H1 (cell line): ENCODE measurements at regions not wholly inside any gene's neighbourhood (a gene's known extent, or its start where the extent isn't known, plus 50 kb on each side); places are given as distances from the start of the nearest gene placed in this dataset.

Experiments
- CTCF ChIA-PET: fragments of 300-600 bp; sonication (Branson Sonifier 250); formaldehyde crosslinking; loops from one replicate; lab custom pipeline; 2021; ENCODE audit not compliant: partially characterized antibody; lab: Charles Lee
- POLR2A ChIA-PET: fragments of 300-600 bp; sonication (Branson Sonifier 250); formaldehyde crosslinking; loops from one replicate; lab custom pipeline; 2021; ENCODE audit warnings: inconsistent platforms; ENCODE audit not compliant: partially characterized antibody; lab: Charles Lee
- DNase-seq, 2 experiments: peaks; one replicate each; pipeline versions ENCODE4 v3.0.0 to v3.0.0-alpha.2; 2010 to 2022; ENCODE audit warnings: low spot score in 2 of 2, low read depth in 1 of 2, mixed read lengths in 1 of 2
- FAIRE-seq: peaks from 2 replicates; lab custom pipeline; 2011; peaks lifted over from hg19 to GRCh38; lab: Jason Lieb, UNC
- H2AFZ ChIP-seq: 2 replicates; pipeline ENCODE4 v1.8.1; 2012; ENCODE audit warnings: low read length, inconsistent platforms
- H2AK5ac ChIP-seq: 2 replicates; pipeline ENCODE4 v1.6.1; 2013; ENCODE audit warnings: low read depth, low read length
- H2BK120ac ChIP-seq: replicated peaks from 2 replicates; pipeline ENCODE3; 2013; ENCODE audit warnings: low read depth, low read length, inconsistent platforms
- H2BK12ac ChIP-seq: 2 replicates; pipeline ENCODE4 v1.6.1; 2013; ENCODE audit warnings: low read depth, low read length
- H2BK15ac ChIP-seq: 2 replicates; pipeline ENCODE4 v1.6.1; 2013; ENCODE audit warnings: low read length
- H2BK20ac ChIP-seq: 2 replicates; pipeline ENCODE4 v1.6.1; 2013; ENCODE audit warnings: low read length
- H2BK5ac ChIP-seq: 2 replicates; pipeline ENCODE4 v1.6.1; 2013; ENCODE audit warnings: low read depth, low read length
- H3K14ac ChIP-seq: 2 replicates; pipeline ENCODE4 v1.6.1; 2013; ENCODE audit warnings: inconsistent platforms; ENCODE audit not compliant: insufficient read length
- H3K18ac ChIP-seq: 2 replicates; pipeline ENCODE4 v1.6.1; 2013; ENCODE audit warnings: low read length; ENCODE audit errors: extremely low read depth
- H3K23ac ChIP-seq: 2 replicates; pipeline ENCODE4 v1.6.1; 2013; ENCODE audit warnings: inconsistent platforms; ENCODE audit not compliant: insufficient read length
- H3K23me2 ChIP-seq: 2 replicates; pipeline ENCODE4 v1.6.1; 2013; ENCODE audit warnings: low read depth, low read length
- H3K27ac ChIP-seq: 2 replicates; pipeline ENCODE4 v1.6.1; 2011; ENCODE audit warnings: low read depth, low read length, inconsistent platforms
- H3K27me3 ChIP-seq, 4 experiments: replicated peaks in 1 of 4; 1 replicate in 1 of 4; 2 replicates in 3 of 4; pipeline versions ENCODE4 v1.6.1 to v1.8.1; 2011 to 2013; ENCODE audit warnings: low read length in 3 of 4, mild to moderate bottlenecking in 3 of 4, inconsistent platforms in 2 of 4, mixed read lengths in 2 of 4, moderate library complexity in 1 of 4; ENCODE audit not compliant: control insufficient read depth in 3 of 4, insufficient read depth in 3 of 4; ENCODE audit errors: extremely low read depth in 1 of 4
- H3K36me3 ChIP-seq, 4 experiments: 2 replicates each; pipeline versions ENCODE4 v1.6.1 to v1.8.1; 2011 to 2013; ENCODE audit warnings: mild to moderate bottlenecking in 4 of 4, low read length in 3 of 4, moderate library complexity in 2 of 4, control low read depth in 1 of 4, inconsistent platforms in 1 of 4; ENCODE audit not compliant: insufficient read depth in 4 of 4, control insufficient read depth in 2 of 4
- H3K4ac ChIP-seq: replicated peaks from 2 replicates; pipeline ENCODE3; 2013; ENCODE audit warnings: low read length, low read depth, mixed read lengths, inconsistent platforms; ENCODE audit not compliant: insufficient read length
- H3K4me1 ChIP-seq, 4 experiments: replicated peaks in 1 of 4; 1 replicate in 1 of 4; 2 replicates in 3 of 4; pipeline versions ENCODE4 v1.6.1 to v1.8.1; 2011 to 2013; ENCODE audit warnings: low read length in 3 of 4, inconsistent platforms in 2 of 4, mixed read lengths in 1 of 4; ENCODE audit not compliant: insufficient read depth in 4 of 4, control insufficient read depth in 3 of 4
- H3K4me2 ChIP-seq, 2 experiments: 2 replicates each; pipeline versions ENCODE4 v1.6.1 to v1.8.1; 2011 to 2013; ENCODE audit warnings: low read depth in 2 of 2, low read length in 2 of 2, control low read depth in 1 of 2, inconsistent platforms in 1 of 2, mild to moderate bottlenecking in 1 of 2; ENCODE audit not compliant: insufficient read depth in 1 of 2
- H3K4me3 ChIP-seq, 4 experiments: fragments of 200-600, 300-600 bp in 1 of 4; sonication (generic), shearing (Covaris generic), sonication (Bioruptor Twin) in 1 of 4; 2 replicates each; pipeline versions ENCODE4 v1.5.1 to v1.8.1; 2011 to 2016; ENCODE audit warnings: low read length in 4 of 4, low read depth in 3 of 4, control low read depth in 2 of 4, inconsistent platforms in 2 of 4, mild to moderate bottlenecking in 2 of 4, mixed read lengths in 1 of 4, moderate library complexity in 1 of 4; ENCODE audit not compliant: insufficient read depth in 2 of 4; ENCODE audit errors: extremely low read depth in 1 of 4
- H3K56ac ChIP-seq: replicated peaks from 2 replicates; pipeline ENCODE3; 2013; ENCODE audit warnings: low read depth, mild to moderate bottlenecking, mixed read lengths, low read length, inconsistent platforms; ENCODE audit not compliant: insufficient read length
- H3K79me1 ChIP-seq: 2 replicates; pipeline ENCODE4 v1.6.1; 2013; ENCODE audit warnings: low read depth, low read length, control low read depth
- H3K79me2 ChIP-seq, 2 experiments: 2 replicates each; pipeline versions ENCODE4 v1.6.1 to v1.8.1; 2012 to 2013; ENCODE audit warnings: low read length in 2 of 2, mild to moderate bottlenecking in 2 of 2, inconsistent platforms in 1 of 2; ENCODE audit not compliant: insufficient read depth in 2 of 2, control insufficient read depth in 1 of 2
- H3K9ac ChIP-seq, 4 experiments: replicated peaks in 1 of 4; 1 replicate in 1 of 4; 2 replicates in 3 of 4; pipeline versions ENCODE4 v1.6.1 to v1.8.1; 2011 to 2013; ENCODE audit warnings: low read depth in 3 of 4, low read length in 3 of 4, control low read depth in 2 of 4, mild to moderate bottlenecking in 2 of 4, moderate library complexity in 2 of 4, inconsistent platforms in 1 of 4; ENCODE audit errors: extremely low read depth in 1 of 4
- H3K9me3 ChIP-seq, 2 experiments: 2 replicates each; pipeline versions ENCODE4 v1.6.1 to v1.8.1; 2012 to 2013; ENCODE audit warnings: mild to moderate bottlenecking in 2 of 2, moderate library complexity in 2 of 2, control low read depth in 1 of 2, inconsistent platforms in 1 of 2, low read depth in 1 of 2, low read length in 1 of 2, mixed read lengths in 1 of 2; ENCODE audit not compliant: insufficient read depth in 2 of 2
- H4K20me1 ChIP-seq, 2 experiments: replicated peaks in 1 of 2; 2 replicates each; pipeline versions ENCODE3 to v1.8.1; 2011 to 2013; ENCODE audit warnings: inconsistent platforms in 2 of 2, low read length in 2 of 2, mild to moderate bottlenecking in 1 of 2; ENCODE audit not compliant: insufficient read depth in 2 of 2, control insufficient read depth in 1 of 2
- H4K5ac ChIP-seq: 2 replicates; pipeline ENCODE4 v1.6.1; 2013; ENCODE audit warnings: low read length, low read depth, mixed read lengths, inconsistent platforms; ENCODE audit not compliant: insufficient read length
- H4K8ac ChIP-seq: 2 replicates; pipeline ENCODE4 v1.8.0; 2013; ENCODE audit warnings: mild to moderate bottlenecking, moderate library complexity, low read length, inconsistent platforms; ENCODE audit not compliant: insufficient read depth; ENCODE audit errors: extremely low read depth
- H4K91ac ChIP-seq: replicated peaks from 2 replicates; pipeline ENCODE3; 2013; ENCODE audit warnings: low read length, mixed read lengths, inconsistent platforms; ENCODE audit not compliant: insufficient read length
- EGR1 ChIP-seq: IDR thresholded peaks from 2 replicates; pipeline ENCODE4 v1.6.1; 2011; ENCODE audit warnings: low read depth, low read length, borderline replicate concordance

- Histone ChIP-seq H3K36me3 (no peaks in the 10 kb centered on the region), H3K79me1 (no peaks in the 10 kb centered on the region), H3K56ac (no peak overlapping the region), H3K9me3 (no peaks in the 10 kb centered on the region), H3K27me3 (no peaks in the 10 kb centered on the region), H2BK20ac (no peak overlapping the region), H3K4me3 (no peak overlapping the region), H4K5ac (no peak overlapping the region), H3K23me2 (0 out of 2 replicates have a peak, but pooled peaks cover 2% of the 10 kb centered on the region), H2BK15ac (no peak overlapping the region), H3K18ac (no peak overlapping the region), H2AK5ac (no peak overlapping the region), H3K79me2 (no peaks in the 10 kb centered on the region; a peak in 1 of 4 replicates), H3K23ac (no peak overlapping the region), H4K8ac (no peak overlapping the region), H3K4me1 (peaks cover 0 to 3% (median 0%) of the 10 kb centered on the region in 4 experiments; a peak in 1 of 7 replicates), H3K4ac (no peak overlapping the region), H4K91ac (no peak overlapping the region), H2BK5ac (no peak overlapping the region), H4K20me1 (no peaks in the 10 kb centered on the region), H3K27ac (no peak overlapping the region), H3K9ac (no peak overlapping the region), H2BK120ac (no peak overlapping the region), H3K4me2 (no peak overlapping the region), H2BK12ac (no peak overlapping the region), H3K14ac (no peak overlapping the region), H2AFZ (no peak overlapping the region)
- ChIA-PET POLR2A (no interaction called here), CTCF (interaction anchor here (0.9 kb wide), 1 partner anchor 396 kb away, joined by 3 read pairs; no protein-coding TSS in a partner anchor)
- DNase-seq (no peak), FAIRE-seq (peak; percentile 36)
- no peak for TF ChIP-seq EGR1
Observed at GRCh38 chr4:79207281-79207680, 118.6 kb downstream of the NAA11 start.
